ENCODE measurements at regions not wholly inside any gene's neighbourhood (a gene's known extent, or its start where the extent isn't known, plus 50 kb on each side); places are given as distances from the start of the nearest gene placed in this dataset.

GRCh38 chr22:27146866-27147633, 489.7 kb downstream of the MIAT start:
- no peak for DNase-seq (ENCODE audit: low spot score)

DNA sequence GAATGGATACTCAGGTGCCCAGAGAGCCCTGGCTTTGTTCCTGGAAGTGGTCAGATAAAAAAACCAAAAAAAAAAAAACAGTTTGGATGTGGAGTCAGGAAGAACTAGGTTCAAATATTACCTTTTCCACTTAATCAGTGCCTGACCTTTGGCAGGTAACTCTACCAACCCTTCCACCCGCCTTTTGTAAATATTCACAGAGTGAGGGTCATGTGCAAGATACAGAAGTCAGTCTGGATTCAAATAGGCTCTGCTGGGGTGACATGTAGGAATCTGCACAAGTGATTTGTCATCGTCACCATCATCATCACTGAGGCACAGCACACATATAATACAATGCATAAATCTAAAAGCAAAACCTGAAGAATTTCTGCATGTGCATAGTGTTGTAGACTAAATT, 490.7 kb downstream of the MIAT start:
- DNase-seq (ENCODE audit: low spot score) = no peak

DNA sequence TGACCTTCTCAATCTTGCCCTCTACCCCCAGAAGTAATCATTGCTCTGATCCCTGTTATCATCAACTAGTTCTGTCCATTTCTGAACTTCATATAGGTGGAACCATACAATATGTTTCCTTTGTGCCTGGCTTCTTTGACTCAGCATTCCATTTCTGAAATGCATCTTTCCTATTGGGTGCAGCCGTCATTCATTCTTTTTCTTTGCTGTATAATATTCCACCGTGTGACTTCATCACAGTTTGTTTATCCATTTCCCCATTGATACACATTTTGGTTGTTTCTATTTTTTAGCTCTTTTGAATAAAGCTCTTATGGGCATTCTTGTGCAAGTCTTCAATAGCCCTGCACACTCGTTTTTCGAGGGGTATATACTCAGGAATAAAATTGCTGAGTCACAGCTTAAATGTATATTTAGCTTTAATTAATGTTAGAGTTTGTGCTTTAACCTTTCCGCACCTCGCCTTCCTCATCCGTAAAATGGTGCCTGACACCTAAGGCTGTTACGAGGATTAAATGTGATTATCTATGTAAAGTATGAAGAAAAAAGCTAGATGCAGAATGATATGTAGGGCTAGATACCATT, 491.6 kb downstream of the MIAT start:
- DNase-seq (ENCODE audit: low spot score) = no peak

DNA sequence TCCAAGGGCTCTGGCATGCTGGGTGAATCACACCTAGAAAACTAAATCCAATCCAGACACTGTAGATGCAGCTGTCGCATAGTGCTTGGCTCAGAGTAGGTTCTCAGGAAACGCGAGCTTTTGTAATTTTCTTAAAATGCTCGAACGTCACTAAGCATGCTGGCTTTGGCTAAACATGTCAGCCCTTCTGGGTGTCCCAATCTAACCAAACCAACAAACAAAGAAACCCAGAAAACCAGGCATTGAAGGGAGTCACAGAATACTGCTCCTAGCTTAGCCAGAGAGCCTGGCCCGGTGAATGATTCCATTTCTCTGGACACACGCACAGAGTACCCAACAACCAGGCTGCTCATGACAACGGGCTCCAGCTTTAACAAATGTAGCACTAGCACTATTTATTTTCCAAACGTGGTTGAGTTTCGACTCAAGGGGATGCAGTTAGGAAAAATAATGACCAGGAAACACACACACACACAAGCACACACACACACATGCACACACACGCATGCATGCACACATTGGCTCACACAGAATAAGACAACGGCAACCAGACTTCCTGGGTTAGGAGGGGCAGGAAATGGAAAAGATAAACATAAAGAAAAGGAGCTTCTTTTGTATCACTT, 492.6 kb downstream of the MIAT start:
- DNase-seq (ENCODE audit: low spot score) = no peak

DNA sequence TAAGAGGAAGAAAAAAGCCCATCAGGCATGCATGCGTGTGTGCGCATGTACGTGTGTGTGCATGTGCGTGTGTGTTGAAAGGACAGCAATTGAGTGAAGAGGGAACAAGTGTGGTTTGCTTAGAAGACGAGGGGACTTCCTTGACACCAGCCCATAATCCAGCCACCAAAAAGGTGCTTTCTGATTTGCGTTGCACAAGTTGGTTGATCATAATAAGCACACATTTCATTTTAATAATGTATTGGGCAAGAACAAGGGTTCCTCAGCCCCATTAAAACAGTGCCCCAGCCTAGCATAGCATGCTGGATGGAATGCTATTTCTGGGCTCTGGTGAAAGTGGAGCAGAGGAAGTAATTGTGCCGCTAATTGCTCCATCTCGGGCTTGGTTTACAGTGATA, 493.2 kb downstream of the MIAT start:
- DNase-seq (ENCODE audit: low spot score) = no peak

GRCh38 chr22:27151407-27151806, 494.0 kb downstream of the MIAT start:
- no peak for DNase-seq (ENCODE audit: low spot score)

GRCh38 chr22:27152033-27152432, 494.6 kb downstream of the MIAT start:
- no peak for DNase-seq (ENCODE audit: low spot score)

- no peak for DNase-seq (ENCODE audit: low spot score)
Observed at GRCh38 chr22:27152883-27153282, 495.5 kb downstream of the MIAT start.

DNA sequence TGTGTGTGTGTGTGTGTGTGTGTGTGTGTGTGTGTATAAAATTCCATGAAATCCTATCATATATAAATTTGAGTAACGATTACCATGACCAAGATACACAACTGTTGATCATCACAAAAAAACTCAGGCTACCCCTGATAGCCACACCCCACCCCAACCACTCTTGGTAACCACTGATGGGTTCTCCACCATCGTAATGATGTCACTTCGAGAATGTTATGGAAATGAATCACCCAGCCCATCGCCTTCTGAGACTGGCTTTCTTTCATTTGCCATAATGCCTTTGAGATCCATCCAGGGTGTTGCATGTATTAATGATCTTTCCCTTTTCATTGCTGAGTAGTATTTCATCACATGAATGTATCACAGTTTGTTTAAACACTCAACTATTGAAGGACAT, 496.0 kb downstream of the MIAT start:
- DNase-seq (ENCODE audit: low spot score) = no peak

DNA sequence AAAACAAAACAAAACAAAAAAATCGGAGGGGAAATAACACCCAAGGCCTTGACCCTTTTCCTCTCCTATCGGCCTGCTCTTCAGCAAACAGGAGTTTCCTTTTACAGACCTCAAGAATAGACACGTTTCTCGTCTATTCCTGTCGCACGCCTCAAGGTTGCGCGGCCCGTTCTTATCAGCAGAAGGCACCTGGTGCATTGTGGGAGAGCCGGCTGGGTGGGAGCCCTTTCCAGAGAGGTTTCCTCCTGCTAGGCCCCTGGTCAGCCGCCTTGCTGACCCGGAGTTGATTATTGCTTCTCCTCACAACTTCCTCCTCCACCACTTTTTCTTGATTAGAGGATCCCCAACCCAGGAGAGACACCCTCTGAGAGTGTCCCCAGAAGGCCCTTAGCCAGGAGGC, 497.3 kb downstream of the MIAT start:
- no peak for DNase-seq (ENCODE audit: low spot score)

DNA sequence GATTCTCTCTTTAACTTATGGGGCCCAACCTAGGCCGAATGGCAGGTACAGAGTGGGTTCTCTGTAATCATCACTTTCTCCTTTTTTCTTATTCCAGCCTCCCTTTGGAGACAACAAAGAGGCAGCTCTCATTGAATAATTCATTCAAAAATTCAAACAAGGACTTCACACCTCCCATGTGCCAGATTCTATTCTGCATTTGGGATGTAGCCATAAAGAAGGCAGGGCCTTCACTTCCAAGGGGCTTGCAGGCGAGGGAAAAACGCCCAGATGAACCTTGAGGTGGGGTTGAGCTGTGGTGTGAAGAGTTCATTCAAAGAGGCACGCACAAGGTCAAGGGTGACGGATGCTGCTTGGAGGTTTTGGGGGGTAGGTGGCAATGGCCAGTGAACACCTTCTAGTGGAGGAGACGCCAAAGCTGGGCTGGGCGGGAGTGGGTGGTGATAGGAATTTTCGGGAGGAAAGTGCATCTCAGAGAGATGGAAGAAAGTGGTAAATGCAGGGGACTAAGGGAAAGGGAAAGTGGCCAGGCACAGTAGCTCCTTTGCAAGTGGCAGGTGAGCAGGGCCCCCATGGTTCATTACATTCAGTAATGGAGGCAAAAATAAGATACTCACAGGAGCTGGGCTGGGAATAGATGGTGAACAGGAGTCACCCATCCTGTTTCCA, 499.6 kb downstream of the MIAT start:
- DNase-seq (ENCODE audit: low spot score) = no peak

DNA sequence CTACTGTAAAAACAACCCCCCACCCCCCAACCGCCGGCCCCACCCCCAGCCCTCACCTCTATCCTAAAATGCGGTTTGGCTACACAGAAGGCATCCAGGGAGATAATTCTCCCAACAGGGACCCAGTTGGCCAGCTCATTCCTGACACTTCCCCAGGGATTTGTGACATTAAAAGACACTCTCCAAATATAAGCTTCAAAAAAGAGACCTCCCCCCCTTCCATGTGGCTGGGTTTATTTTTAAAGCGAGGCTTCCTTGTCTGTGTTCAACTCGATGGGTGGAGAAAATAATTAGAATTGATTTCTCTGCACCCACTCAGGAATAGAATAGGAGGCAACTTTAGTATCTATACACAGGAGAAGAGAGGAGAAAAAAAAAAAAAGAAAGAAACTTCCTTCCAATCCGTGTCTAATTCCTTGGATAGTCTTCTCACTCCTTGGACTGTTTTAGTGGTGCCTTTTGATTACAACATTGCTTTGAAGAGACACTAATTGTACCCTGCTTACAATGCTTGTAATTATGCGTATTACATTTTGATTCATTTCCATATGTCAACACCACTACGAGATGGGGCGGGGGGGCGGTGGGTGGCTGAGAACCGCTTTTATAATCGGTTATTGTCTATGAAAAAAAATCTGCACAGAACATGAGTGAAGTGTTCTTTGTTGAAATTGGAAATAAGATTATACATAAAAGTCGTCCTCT, 500.4 kb downstream of the MIAT start:
- no peak for DNase-seq (ENCODE audit: low spot score)

- DNase-seq (ENCODE audit: low spot score) = no peak
Observed at GRCh38 chr22:27159016-27159415, 501.6 kb downstream of the MIAT start.

DNA sequence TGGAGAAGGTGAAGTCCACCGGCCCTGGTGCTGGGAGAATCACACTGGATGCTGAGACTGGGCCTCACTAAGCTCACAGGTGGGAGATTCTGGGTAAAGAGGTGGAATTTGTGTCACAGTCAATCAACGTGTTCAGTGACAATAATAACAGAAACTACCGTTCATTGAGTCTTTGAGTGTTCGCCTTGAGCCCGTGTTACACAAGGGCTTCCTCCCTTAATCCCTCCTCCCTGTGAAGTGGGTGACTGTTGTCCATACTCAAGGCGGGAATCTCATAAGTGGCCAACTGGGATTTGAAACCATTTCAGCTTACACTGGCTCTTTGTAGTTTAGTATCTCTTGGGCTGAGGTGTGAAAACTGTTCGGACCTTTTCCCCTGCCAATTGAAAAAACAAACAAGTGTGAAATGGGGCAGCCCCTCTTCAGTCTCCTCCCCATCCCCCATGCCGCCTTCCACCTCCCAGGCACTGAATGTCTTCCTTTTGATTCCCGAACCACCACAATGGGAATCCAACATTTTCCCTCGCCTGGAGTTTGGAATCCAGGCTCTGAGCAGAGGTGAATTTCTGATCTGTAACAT, 502.4 kb downstream of the MIAT start:
- no peak for DNase-seq (ENCODE audit: low spot score)

DNA sequence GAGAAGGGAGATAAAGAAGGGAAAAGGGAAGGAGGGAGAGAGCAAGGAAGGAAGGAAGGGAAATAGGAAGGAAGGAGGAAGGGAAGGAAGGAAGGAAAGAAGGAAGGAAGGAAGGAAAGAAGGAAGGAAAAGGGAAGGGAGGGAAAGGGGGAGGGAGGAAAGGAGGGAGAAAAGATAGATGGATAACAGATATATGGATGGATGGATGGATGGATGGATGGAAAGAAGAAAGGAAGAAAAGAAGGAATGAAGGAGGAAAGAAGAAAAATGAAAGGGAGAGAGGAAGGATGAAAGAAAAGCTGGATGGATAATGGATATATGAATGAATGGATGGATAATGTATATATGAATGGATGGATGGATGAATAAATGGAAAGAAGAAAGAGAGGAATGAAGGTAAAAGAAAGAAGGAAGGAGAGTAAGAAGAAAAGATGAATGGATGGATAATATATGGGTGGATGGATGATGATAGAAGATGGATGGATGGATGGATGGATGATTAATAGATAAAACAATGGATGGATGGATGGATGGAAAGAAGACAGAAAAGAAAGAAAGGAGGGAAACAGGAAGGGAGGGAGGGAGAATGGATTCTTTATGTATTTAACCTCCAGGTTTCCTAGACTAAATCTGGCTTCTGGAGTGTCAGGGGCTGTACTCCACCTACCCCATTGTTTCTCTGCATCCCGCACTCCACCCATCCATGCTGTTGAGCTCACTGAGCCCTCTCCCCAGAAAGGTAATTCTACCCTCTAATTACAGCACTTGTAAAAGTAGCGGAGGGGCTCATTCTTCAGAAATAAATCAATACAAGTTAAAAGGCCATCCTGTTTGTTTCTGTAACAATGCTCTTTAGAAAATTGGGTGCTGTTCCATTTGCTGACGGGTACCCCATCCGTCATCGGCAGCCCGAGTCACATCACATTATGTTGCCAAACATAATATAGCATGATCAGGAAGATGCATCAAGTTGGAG, 506.1 kb downstream of the MIAT start:
- DNase-seq (ENCODE audit: low spot score) = no peak

- no peak for DNase-seq (ENCODE audit: low spot score)
Observed at GRCh38 chr22:27164781-27165503, 507.6 kb downstream of the MIAT start.

GRCh38 chr22:27168681-27169080, 511.3 kb downstream of the MIAT start:
- no peak for DNase-seq (ENCODE audit: low spot score)

GRCh38 chr22:27170491-27170890, 513.1 kb downstream of the MIAT start:
- no peak for DNase-seq (ENCODE audit: low spot score)

GRCh38 chr22:27171212-27171611, 513.8 kb downstream of the MIAT start:
- DNase-seq (ENCODE audit: low spot score) = no peak

DNA sequence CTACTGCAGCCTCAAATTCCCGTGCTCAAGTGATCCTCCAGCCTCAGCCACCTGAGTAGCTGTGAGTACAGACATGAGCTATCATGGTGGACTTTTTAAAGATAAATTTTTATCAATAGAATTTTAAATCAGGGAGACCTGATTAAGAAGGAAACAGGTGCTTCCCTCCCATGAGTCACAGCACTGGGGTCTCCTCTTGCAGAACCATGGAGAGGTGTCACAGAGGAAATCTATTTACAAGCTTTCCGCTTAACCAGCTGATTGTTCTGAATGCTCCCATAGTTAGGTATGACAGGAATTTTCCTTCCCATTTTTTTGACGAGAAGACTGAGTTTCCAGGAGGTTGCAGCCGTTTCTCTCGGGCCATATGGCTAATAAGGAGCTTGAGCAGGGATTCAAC, 516.1 kb downstream of the MIAT start:
- DNase-seq (ENCODE audit: low spot score) = no peak

All from germinal center (tissue), 1 donor.